H9 (cell line): ENCODE measurements at regions not wholly inside any gene's neighbourhood (a gene's known extent, or its start where the extent isn't known, plus 50 kb on each side); places are given as distances from the start of the nearest gene placed in this dataset.

Experiments used
- DNase-seq: peaks from one replicate; pipeline ENCODE4 v3.0.0-alpha.2; 2017
- H2AFZ ChIP-seq: one replicate; pipeline ENCODE4 v1.6.1; 2013; ENCODE audit warnings: mild to moderate bottlenecking, low read length, control low read depth, moderate library complexity
- H2AK5ac ChIP-seq: 2 replicates; pipeline ENCODE4 v1.6.1; 2013; ENCODE audit warnings: low read length, control low read depth, mixed read lengths; ENCODE audit not compliant: insufficient read length
- H2BK120ac ChIP-seq: one replicate; pipeline ENCODE4 v1.6.1; 2013; ENCODE audit warnings: low read depth, mild to moderate bottlenecking, low read length, control low read depth, inconsistent platforms; ENCODE audit not compliant: poor library complexity, severe bottlenecking
- H2BK12ac ChIP-seq: 2 replicates; pipeline ENCODE4 v1.6.1; 2013; ENCODE audit warnings: low read length, control low read depth, mixed read lengths, low read depth; ENCODE audit not compliant: insufficient read length
- H2BK15ac ChIP-seq: 2 replicates; pipeline ENCODE4 v1.6.1; 2013; ENCODE audit warnings: low read depth, low read length, control low read depth
- H2BK20ac ChIP-seq: one replicate; pipeline ENCODE4 v1.6.1; 2013; ENCODE audit warnings: low read depth, mild to moderate bottlenecking, low read length, control low read depth, inconsistent platforms; ENCODE audit not compliant: poor library complexity, severe bottlenecking
- H2BK5ac ChIP-seq: 2 replicates; pipeline ENCODE4 v1.6.1; 2013; ENCODE audit warnings: low read length, control low read depth, mixed read lengths; ENCODE audit not compliant: insufficient read length
- H3K14ac ChIP-seq: 2 replicates; pipeline ENCODE4 v1.6.1; 2013; ENCODE audit warnings: low read length, control low read depth; ENCODE audit not compliant: insufficient read depth
- H3K18ac ChIP-seq: 2 replicates; pipeline ENCODE4 v1.6.1; 2013; ENCODE audit warnings: low read depth, mild to moderate bottlenecking, mixed read lengths, low read length, control low read depth; ENCODE audit not compliant: insufficient read length
- H3K23ac ChIP-seq: 2 replicates; pipeline ENCODE4 v1.6.1; 2013; ENCODE audit warnings: low read length, control low read depth, mixed read lengths, low read depth; ENCODE audit not compliant: insufficient read length
- H3K23me2 ChIP-seq: 2 replicates; pipeline ENCODE4 v1.6.1; 2013; ENCODE audit warnings: low read depth, mild to moderate bottlenecking, mixed read lengths, low read length, control low read depth; ENCODE audit not compliant: insufficient read length, poor library complexity, severe bottlenecking
- H3K27ac ChIP-seq: 2 replicates; pipeline ENCODE4 v1.5.1; 2013; ENCODE audit warnings: low read length, control low read depth, mixed read lengths, low read depth; ENCODE audit not compliant: insufficient read length
- H3K27me3 ChIP-seq: 2 replicates; pipeline ENCODE4 v1.6.1; 2013; ENCODE audit warnings: low read length, control low read depth, inconsistent platforms; ENCODE audit not compliant: insufficient read depth
- H3K4ac ChIP-seq: 2 replicates; pipeline ENCODE4 v1.6.1; 2013; ENCODE audit warnings: low read depth, mild to moderate bottlenecking, control low read depth, inconsistent platforms, low read length, moderate library complexity
- H3K4me1 ChIP-seq: 2 replicates; pipeline ENCODE4 v1.6.1; 2013; ENCODE audit warnings: low read length, control low read depth, inconsistent platforms; ENCODE audit not compliant: insufficient read depth
- H3K4me2 ChIP-seq: 2 replicates; pipeline ENCODE4 v1.6.1; 2013; ENCODE audit warnings: low read length, control low read depth, mixed read lengths; ENCODE audit not compliant: insufficient read length, insufficient read depth
- H3K56ac ChIP-seq: 2 replicates; pipeline ENCODE4 v1.6.1; 2013; ENCODE audit warnings: low read depth, mild to moderate bottlenecking, mixed read lengths, low read length, control low read depth; ENCODE audit not compliant: insufficient read length
- H3K79me1 ChIP-seq: 2 replicates; pipeline ENCODE4 v1.6.1; 2013; ENCODE audit warnings: low read depth, mild to moderate bottlenecking, moderate library complexity, low read length, control low read depth, inconsistent platforms; ENCODE audit not compliant: insufficient read depth, poor library complexity, severe bottlenecking
- H3K79me2 ChIP-seq: 2 replicates; pipeline ENCODE4 v1.6.1; 2013; ENCODE audit warnings: low read length, control low read depth, inconsistent platforms; ENCODE audit not compliant: insufficient read depth
- H3K9ac ChIP-seq: 2 replicates; pipeline ENCODE4 v1.6.1; 2013; ENCODE audit warnings: low read length, control low read depth, mixed read lengths; ENCODE audit not compliant: insufficient read length; ENCODE audit errors: extremely low read depth
- H3K9me3 ChIP-seq: one replicate; pipeline ENCODE4 v1.6.1; 2013; ENCODE audit warnings: low read depth, low read length, inconsistent platforms; ENCODE audit not compliant: control insufficient read depth
- H3T11ph ChIP-seq: one replicate; pipeline ENCODE4 v1.6.1; 2013; ENCODE audit warnings: mild to moderate bottlenecking, low read length, control low read depth, inconsistent platforms
- H4K20me1 ChIP-seq: one replicate; pipeline ENCODE4 v1.6.1; 2013; ENCODE audit not compliant: control insufficient read depth, insufficient read length, insufficient read depth
- H4K5ac ChIP-seq: 2 replicates; pipeline ENCODE4 v1.6.1; 2013; ENCODE audit warnings: low read depth, mild to moderate bottlenecking, mixed read lengths, low read length, control low read depth; ENCODE audit not compliant: insufficient read length
- H4K8ac ChIP-seq: replicated peaks from 2 replicates; pipeline ENCODE4 v1.6.1; 2013; ENCODE audit warnings: low read length, control low read depth, mixed read lengths, low read depth; ENCODE audit not compliant: insufficient read length
- H4K91ac ChIP-seq: 2 replicates; pipeline ENCODE4 v1.6.1; 2013; ENCODE audit warnings: low read depth, mild to moderate bottlenecking, moderate library complexity, mixed read lengths, low read length, control low read depth; ENCODE audit not compliant: insufficient read length
- H3K27ac Mint-ChIP-seq, 3 experiments: 2 replicates in 2 of 3; 3 replicates in 1 of 3; pipeline ENCODE4 v1.8.0; 2020 to 2021; ENCODE audit warnings: mixed read lengths in 3 of 3, mild to moderate bottlenecking in 1 of 3, moderate library complexity in 1 of 3
- H3K27me3 Mint-ChIP-seq: 2 replicates; pipeline ENCODE4 v1.8.0; 2021; ENCODE audit warnings: low read depth, mild to moderate bottlenecking, moderate library complexity, mixed read lengths
- H3K36me3 Mint-ChIP-seq, 3 experiments: 2 replicates in 2 of 3; 3 replicates in 1 of 3; pipeline ENCODE4 v1.8.0; 2020 to 2021; ENCODE audit warnings: low read depth in 3 of 3, mixed read lengths in 3 of 3; ENCODE audit not compliant: insufficient read depth in 1 of 3
- H3K4me1 Mint-ChIP-seq, 2 experiments: 2 replicates each; pipeline ENCODE4 v1.8.0; 2020; ENCODE audit warnings: mixed read lengths in 2 of 2
- H3K4me3 Mint-ChIP-seq, 2 experiments: 2 replicates in 1 of 2; 3 replicates in 1 of 2; pipeline ENCODE4 v1.8.0; 2020 to 2021; ENCODE audit warnings: mild to moderate bottlenecking in 2 of 2, mixed read lengths in 2 of 2, moderate library complexity in 1 of 2
- H3K9me3 Mint-ChIP-seq, 2 experiments: 2 replicates in 1 of 2; 3 replicates in 1 of 2; pipeline ENCODE4 v1.8.0; 2020; ENCODE audit warnings: mild to moderate bottlenecking in 2 of 2, mixed read lengths in 2 of 2, moderate library complexity in 1 of 2
- CTCF ChIP-seq: fragments of 200-600 bp; sonication (generic); conservative IDR thresholded peaks from 3 replicates; pipeline ENCODE4 v1.8.0; 2021; ENCODE audit warnings: antibody characterized with exemption, mild to moderate bottlenecking
- WGBS: extraction: QIAGEN DNeasy Blood & Tissue Kit; methylation state at CpG from one replicate; pipeline ENCODE4 v1.1.7; 2013; ENCODE audit warnings: missing lambda C conversion rate, low lambda C conversion rate, mixed read lengths; ENCODE audit not compliant: insufficient read length; ENCODE audit errors: extremely low coverage; 5-methylcytosine and 5-hydroxymethylcytosine counted together

GRCh38 chr13:104309431-104309830 is 1243.2 kb upstream of the SLC10A2 start:
- Histone ChIP-seq H2BK5ac (no peak overlapping the region), H3K18ac (no peak overlapping the region), H3K27ac (no peak overlapping the region), H3T11ph (no peak overlapping the region), H3K79me1 (no peaks in the 10 kb centered on the region), H3K4me1 (no peaks in the 10 kb centered on the region), H4K5ac (no peak overlapping the region), H3K14ac (no peak overlapping the region), H2BK120ac (no peak overlapping the region), H2AFZ (no peak overlapping the region), H4K8ac (no peak overlapping the region), H2BK12ac (no peak overlapping the region), H4K91ac (no peak overlapping the region), H3K9me3 (no peaks in the 10 kb centered on the region), H2AK5ac (no peak overlapping the region), H2BK20ac (no peak overlapping the region), H3K23ac (no peak overlapping the region), H3K79me2 (no peaks in the 10 kb centered on the region), H3K9ac (no peak overlapping the region), H4K20me1 (no peaks in the 10 kb centered on the region), H3K56ac (no peak overlapping the region), H3K27me3 (no peaks in the 10 kb centered on the region), H3K4ac (no peak overlapping the region), H2BK15ac (no peak overlapping the region), H3K4me2 (no peak overlapping the region), H3K23me2 (no peaks in the 10 kb centered on the region)
- TF ChIP-seq CTCF = no peak
- H3K27ac Mint-ChIP-seq = no peak overlapping the region; a peak in 1 of 7 replicates
- H3K4me3 Mint-ChIP-seq = no peak overlapping the region
- DNase-seq = no peak
- no CpG with 5 or more reads among the region's 1 CpG for WGBS
- H3K4me1 Mint-ChIP-seq = no peaks in the 10 kb centered on the region
- H3K27me3 Mint-ChIP-seq = no peaks in the 10 kb centered on the region
- peaks cover 6 to 8% of the 10 kb centered on the region in 2 experiments for H3K9me3 Mint-ChIP-seq
- H3K36me3 Mint-ChIP-seq = peaks cover 2 to 22% (median 4%) of the 10 kb centered on the region in 3 experiments; a peak in 6 of 7 replicates
